ENCODE measurements at regions not wholly inside any gene's neighbourhood (a gene's known extent, or its start where the extent isn't known, plus 50 kb on each side); places are given as distances from the start of the nearest gene placed in this dataset.
"Not testable (repeated sequence)": the region's sequence is repeated elsewhere in the genome, so short reads cannot be mapped to it uniquely, and the experiment has no call there.

DNA sequence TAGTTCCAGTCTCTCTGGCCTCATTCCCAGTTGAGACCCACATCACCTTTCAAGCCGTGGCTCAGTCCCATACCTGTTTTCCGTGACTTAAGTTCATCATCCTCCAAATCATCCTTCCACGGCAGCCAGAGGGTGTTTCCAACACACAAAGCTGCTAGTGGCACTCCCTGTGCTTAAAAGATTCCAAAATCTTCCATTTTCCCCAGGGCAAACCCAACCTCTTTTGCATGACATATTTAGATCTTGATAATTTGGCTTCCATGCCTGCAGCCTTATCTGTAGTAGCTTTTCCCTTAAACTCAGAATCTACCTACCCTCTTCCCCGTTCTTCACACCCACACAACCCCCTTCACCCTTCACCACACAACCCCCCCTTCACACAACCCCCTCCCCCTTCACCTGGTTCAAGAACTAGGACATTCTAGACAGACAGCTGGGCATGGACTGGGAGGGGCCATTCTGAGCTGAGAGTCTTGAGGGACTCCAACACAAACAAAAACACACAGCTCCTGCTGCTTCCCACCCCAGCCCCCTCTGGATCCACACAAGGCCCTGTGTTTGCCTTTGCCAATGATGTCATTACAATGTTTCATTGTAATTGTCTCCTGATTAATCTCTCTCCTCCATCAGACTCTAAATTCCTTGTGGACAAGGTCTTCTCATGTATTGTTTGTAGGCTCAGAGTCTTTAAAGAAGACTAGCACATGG lies 268.2 kb downstream of the SH3GL2 start:
- no peak for DNase-seq

- no peak for DNase-seq
Measured at GRCh38 chr9:17847908-17848307, 269.0 kb downstream of the SH3GL2 start.

DNA sequence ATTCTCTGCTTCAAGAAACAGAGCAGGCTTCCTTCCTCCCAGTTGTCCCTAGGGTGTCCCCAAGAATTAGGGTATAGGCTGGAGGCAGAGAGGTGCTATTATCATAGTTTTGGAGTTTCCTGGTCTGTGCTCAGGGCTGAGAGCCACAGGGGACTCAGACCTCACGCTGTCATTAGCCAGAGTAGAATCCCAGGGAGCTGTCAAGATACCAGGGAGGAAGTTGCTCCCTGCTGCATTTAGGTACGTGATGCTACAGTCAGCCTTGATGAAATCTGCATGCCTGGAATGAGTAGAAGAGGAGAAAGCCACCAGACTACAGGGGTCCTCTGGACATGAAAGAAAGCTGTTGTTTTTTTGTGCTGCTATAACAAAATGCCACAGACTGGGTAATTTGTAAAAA lies 273.2 kb downstream of the SH3GL2 start:
- no peak for DNase-seq

DNA sequence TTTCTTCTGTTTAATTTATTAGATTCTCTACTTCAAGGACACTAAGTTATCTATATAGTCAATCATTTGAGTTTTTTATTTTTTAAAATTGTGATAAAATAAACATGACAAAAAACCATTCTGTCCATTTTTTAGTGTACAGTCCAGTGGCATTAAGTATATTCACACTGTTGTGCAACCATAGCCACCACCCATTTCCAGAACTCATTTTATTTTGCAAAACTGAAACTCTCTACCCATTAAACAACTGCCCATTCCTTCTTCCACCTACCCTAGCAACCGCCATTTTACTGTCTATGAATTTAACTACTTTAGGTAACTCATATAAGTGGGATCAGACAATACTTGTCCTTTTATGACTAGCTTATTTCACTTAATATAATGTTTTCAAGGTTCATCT lies 275.6 kb downstream of the SH3GL2 start:
- DNase-seq: no peak

- no peak for DNase-seq
Measured at GRCh38 chr9:17856995-17857394, 278.1 kb downstream of the SH3GL2 start.

DNA sequence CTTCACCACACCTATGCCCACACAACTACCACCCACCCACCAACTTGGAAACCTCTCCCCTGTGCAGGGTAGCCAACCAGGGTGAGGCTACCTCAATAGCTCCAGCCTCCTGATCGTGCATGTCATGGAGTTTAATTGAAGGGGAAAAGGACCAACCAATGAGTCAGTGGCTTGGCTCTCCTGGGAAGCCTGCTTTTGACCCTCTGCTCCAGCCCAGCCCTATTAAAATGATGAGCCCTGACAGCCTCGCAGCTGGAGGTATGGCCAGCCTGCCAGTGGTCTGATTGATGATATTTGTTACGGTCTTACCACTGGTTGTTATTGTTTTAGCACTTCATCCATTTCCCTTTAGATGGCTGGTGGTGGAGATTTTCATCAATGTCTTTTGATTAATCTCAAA lies 280.4 kb downstream of the SH3GL2 start:
- no peak for DNase-seq

DNA sequence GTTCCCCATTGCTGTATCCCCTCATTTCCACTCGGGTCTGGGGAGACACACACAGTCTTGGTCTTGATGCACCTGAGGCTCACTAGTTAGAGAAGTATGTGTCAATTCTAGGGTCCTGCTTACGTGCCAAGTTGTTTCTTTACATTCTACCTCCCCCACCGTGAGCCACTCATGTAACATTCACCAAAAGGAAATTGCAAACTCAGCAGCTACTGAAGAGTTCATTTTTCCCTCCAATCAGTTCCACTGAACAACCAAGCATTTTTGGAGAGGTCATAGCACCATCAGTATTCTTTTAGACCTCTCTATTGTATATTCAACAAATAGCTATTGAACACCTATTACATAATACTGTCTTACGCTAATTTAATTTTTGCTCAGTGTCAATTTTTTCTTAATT lies 281.1 kb downstream of the SH3GL2 start:
- no peak for DNase-seq

DNA sequence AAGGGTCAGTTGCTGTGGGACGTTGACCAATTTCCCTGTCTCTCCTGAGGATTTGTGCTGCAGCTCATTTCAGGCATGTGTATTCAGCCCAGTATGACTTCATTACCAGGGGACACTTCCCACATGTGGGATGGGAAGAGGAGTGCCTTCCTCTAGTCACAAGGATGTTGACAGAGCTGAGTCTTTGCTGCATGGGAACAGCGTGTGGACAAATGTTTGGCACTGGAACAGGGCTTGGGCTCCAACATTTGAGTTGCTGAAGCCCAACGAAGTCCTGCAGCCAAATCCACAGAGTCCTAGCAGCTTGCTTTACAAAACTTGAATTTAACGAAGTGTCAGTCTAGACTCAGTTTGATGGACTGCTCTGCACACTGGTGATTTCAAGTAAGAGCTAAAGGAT lies 283.2 kb downstream of the SH3GL2 start:
- DNase-seq: no peak

DNA sequence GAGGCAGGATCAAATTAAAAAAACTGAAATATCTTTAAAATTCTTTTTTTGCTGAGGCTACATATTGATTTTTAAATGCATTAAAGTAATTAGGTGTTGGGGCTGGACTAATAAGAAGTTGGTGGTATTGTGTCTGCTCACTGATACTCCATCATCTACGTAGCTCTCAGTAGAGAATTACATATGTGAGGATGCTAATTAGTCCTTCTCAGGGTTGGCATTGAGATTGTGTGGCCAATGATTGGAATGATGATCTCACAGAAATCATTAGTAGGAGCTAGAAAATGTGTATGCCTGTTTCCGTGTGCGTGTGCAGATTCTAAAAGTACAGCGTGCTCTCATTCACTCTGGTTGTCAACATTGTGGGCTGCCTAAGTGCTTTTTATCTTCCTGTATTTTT lies 283.8 kb downstream of the SH3GL2 start:
- no peak for DNase-seq

DNA sequence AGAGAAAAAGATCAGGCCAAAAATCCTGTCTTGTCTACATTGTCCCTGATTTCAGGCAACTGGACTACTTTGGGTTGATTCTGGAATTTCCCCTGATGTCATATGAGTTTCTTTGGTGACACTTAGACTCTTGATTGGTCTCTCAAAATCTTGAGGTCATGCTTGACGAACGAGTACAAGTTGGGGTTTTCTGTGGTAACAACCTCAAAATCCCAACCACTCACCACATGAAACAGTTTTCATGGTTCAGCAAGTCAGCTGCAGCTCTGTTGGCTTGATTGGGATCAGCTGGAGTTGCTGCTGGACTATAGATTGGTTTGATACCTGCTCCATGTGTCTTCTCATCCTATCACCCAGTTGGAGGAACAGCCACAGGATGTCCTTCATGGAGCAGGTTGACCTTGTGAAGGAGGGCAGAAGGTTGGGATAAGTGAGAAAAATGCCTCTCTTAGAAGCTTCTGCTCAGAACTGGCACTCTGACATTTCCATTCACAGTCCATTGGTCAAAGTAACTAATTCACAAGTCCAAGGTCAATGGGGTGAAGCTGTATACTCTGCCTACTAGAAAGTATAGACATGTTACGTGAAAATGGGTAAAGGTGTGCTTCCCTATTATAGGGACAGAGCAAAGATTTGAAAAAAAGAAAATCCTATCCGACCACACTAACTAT lies 284.5 kb downstream of the SH3GL2 start:
- no peak for DNase-seq

DNA sequence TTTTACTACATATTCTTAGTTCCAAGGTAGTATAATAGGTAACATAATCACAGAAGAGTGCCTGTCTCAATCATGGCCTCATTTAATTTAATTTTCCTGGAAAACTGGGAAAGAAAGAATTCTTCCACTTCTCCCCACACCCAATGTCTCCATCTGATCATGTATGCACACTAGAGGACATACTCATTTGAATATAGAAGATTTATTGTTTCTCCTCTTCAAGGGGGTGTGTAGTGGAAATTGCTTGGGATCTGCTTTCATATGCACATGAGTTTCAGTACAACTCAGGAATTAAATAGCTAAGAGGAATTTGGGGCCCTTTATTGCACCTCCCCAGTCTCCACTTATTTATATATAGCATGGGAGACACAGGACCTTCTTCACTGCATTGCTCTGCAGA lies 285.1 kb downstream of the SH3GL2 start:
- no peak for DNase-seq

DNA sequence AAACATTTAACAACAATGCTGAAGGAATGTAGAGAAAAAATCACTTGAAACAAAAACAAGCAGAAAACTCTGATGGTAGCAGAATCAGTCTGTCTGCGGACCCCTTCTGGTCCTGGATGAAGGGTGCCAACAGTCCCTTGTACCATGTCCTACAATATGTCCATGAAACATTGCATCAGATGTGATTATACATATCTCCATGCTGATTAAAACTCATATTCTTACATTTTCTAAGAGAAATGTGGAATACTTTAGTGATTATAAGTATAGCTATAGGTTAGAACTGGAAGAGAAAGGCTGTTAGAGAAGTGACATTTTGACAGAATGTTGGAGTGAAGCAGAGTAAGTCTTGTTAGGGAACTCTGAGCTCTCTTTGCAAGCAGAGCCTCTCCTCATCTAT lies 286.1 kb downstream of the SH3GL2 start:
- DNase-seq: no peak

DNA sequence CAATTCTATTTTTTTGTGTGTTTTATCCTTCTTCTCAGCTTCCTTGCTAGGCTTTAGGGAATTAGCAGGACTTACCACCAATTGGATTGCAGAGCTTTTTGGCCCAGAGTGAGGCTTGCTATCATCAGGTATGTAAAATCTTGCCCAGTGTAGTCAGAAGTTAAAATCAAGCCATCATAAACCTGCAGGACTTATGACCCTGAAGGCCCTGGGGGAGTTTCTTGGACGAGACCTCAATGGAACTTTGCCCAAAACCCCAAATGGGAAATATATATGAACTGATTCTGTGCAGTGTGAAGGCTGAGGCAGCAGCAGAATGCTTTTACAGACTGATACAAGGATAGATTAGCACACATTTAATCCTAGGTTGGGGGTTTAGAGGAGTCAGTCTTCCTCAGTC lies 287.0 kb downstream of the SH3GL2 start:
- DNase-seq: no peak

DNA sequence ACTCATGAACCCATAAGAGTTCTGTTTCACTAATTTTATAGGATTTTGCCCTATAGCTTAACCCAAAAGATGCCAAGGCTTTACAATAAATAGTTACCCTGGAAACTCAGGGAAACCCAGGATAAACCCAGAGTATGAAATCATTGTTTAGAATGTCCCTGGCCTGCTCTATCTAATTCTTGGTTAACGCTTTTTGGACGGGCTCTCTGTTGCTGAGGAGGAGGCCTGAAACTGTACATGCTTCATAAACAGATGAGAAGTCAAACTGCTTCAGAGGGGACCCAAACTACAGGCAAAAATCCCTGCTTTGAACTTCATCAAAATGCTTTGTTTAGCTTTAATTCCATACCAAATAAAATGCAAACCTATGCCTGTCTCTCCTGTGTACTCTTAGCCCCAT lies 291.9 kb downstream of the SH3GL2 start:
- DNase-seq: no peak

GRCh38 chr9:17871213-17871890 lies 292.5 kb downstream of the SH3GL2 start:
- no peak for DNase-seq

- DNase-seq: no peak
Measured at GRCh38 chr9:17875886-17876285, 297.0 kb downstream of the SH3GL2 start.

DNA sequence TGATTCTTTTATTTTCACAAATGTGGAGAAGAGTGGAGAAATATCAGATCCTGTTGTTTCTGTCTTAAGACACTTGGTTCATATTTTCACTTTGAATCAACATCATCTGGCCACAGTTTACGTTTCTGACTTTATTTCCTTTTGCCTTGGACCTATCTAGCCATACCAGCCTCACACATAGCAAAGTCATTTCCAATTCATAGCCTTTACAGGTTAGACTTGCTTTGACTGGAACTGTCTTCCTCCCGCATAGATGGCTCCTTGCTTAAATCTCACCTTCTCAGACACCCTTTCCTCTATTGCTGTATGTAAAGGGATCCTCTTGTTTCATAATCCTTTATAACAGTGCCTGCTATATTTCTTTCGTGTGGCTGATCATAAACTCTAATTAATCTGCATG lies 297.8 kb downstream of the SH3GL2 start:
- no peak for DNase-seq

- DNase-seq: no peak
Measured at GRCh38 chr9:17878810-17879370, 300.0 kb downstream of the SH3GL2 start.

GRCh38 chr9:17881371-17881770 lies 302.5 kb downstream of the SH3GL2 start:
- no peak for DNase-seq

- DNase-seq: no peak
Measured at GRCh38 chr9:17882688-17883594, 304.1 kb downstream of the SH3GL2 start.

GRCh38 chr9:17888066-17888465 lies 309.2 kb downstream of the SH3GL2 start:
- DNase-seq: no peak

DNA sequence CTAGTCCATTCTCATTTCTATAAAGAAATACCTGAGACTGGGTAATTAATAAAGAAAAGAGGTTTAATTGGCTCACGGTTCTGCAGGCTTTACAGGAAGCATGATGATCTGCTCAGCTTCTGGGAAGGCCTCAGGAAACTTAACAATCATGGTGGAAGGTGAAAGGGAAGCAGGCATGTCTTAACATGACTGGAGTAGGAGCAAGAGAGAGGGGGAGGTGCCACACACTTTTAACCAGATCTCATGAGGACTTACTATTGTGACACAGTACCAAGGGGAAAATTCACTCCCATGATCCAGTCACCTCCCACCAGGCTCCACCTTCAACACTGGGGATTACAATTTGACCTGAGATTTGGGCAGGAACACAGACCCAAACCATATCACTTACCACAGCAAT lies 310.1 kb downstream of the SH3GL2 start:
- not testable (repeated sequence) for DNase-seq
